T-cell (primary cell): ENCODE measurements at regions not wholly inside any gene's neighbourhood (a gene's known extent, or its start where the extent isn't known, plus 50 kb on each side); places are given as distances from the start of the nearest gene placed in this dataset.

Experiments used
- ATAC-seq, 4 experiments: fragments of 200-7000 bp in 3 of 4; fragments of 150-1000 bp in 1 of 4; cut with Tn5 transposase; replicated peaks in 1 of 4; 1 replicate in 3 of 4; 2 replicates in 1 of 4; pipeline ENCODE4 v1.10.0; 2021; ENCODE audit warnings: moderate library complexity in 3 of 4, mild to moderate bottlenecking in 2 of 4, moderate number of reproducible peaks in 1 of 4
- CTCF ChIA-PET, 2 donors: fragments of 300-600 bp; sonication (Branson Sonifier 250); formaldehyde crosslinking; loops; one replicate each; lab custom pipeline; 2022; ENCODE audit warnings: antibody characterized with exemption in 2 of 2; lab: Charles Lee
- POLR2A ChIA-PET, 2 donors: fragments of 300-600 bp; sonication (Branson Sonifier 250); formaldehyde crosslinking; loops; one replicate each; lab custom pipeline; 2022; ENCODE audit warnings: antibody characterized with exemption in 2 of 2; lab: Charles Lee
- DNase-seq, 35 experiments: peaks; one replicate each; pipeline versions ENCODE4 v3.0.0 to v3.0.0-alpha.2; 2013 to 2023
- H3K27ac ChIP-seq: one replicate; pipeline ENCODE4 v1.5.1; 2013; ENCODE audit warnings: low read length
- H3K27me3 ChIP-seq, 2 experiments: replicated peaks in 1 of 2; 1 replicate in 1 of 2; 2 replicates in 1 of 2; pipeline versions ENCODE4 v1.6.1 to v1.7.0; 2013; ENCODE audit warnings: low read length in 1 of 2, mixed read lengths in 1 of 2; ENCODE audit not compliant: control insufficient read depth in 2 of 2, insufficient read depth in 2 of 2; ENCODE audit errors: extremely low read depth in 1 of 2
- H3K36me3 ChIP-seq, 2 donors: 1 replicate in 1 of 2; 2 replicates in 1 of 2; pipeline versions ENCODE4 v1.6.1 to v1.7.0; 2013; ENCODE audit warnings: low read length in 1 of 2; ENCODE audit not compliant: control insufficient read depth in 2 of 2, insufficient read depth in 1 of 2; ENCODE audit errors: extremely low read depth in 1 of 2
- H3K4me1 ChIP-seq, 2 experiments: 1 replicate in 1 of 2; 2 replicates in 1 of 2; pipeline versions ENCODE4 v1.6.1 to v1.7.0; 2013; ENCODE audit warnings: low read length in 2 of 2, mixed read lengths in 1 of 2; ENCODE audit not compliant: insufficient read depth in 2 of 2, control insufficient read depth in 1 of 2; ENCODE audit errors: extremely low read depth in 1 of 2
- H3K4me3 ChIP-seq, 2 donors: 1 replicate in 1 of 2; 2 replicates in 1 of 2; pipeline versions ENCODE4 v1.5.1 to v1.7.0; 2013; ENCODE audit warnings: mild to moderate bottlenecking in 2 of 2, low read length in 1 of 2, moderate library complexity in 1 of 2; ENCODE audit not compliant: control insufficient read depth in 1 of 2; ENCODE audit errors: extremely low read depth in 1 of 2
- H3K9me3 ChIP-seq: 2 replicates; pipeline ENCODE4 v1.7.0; 2013
- H3K27ac Mint-ChIP-seq, 2 donors: one replicate each; pipeline ENCODE4 v1.8.0; 2020 to 2021; ENCODE audit warnings: mild to moderate bottlenecking in 2 of 2, mixed read lengths in 2 of 2
- H3K27me3 Mint-ChIP-seq, 2 donors: one replicate each; pipeline ENCODE4 v1.8.0; 2021 to 2022; ENCODE audit warnings: mixed read lengths in 2 of 2
- H3K36me3 Mint-ChIP-seq: one replicate; pipeline ENCODE4 v1.8.0; 2021; ENCODE audit warnings: mixed read lengths
- H3K4me1 Mint-ChIP-seq, 3 donors: one replicate each; pipeline ENCODE4 v1.8.0; 2020 to 2022; ENCODE audit warnings: mixed read lengths in 3 of 3, mild to moderate bottlenecking in 1 of 3
- H3K4me3 Mint-ChIP-seq, 3 donors: one replicate each; pipeline ENCODE4 v1.8.0; 2020 to 2022; ENCODE audit warnings: mild to moderate bottlenecking in 3 of 3, mixed read lengths in 3 of 3, moderate library complexity in 3 of 3
- H3K9me3 Mint-ChIP-seq, 3 donors: one replicate each; pipeline ENCODE4 v1.8.0; 2020 to 2022; ENCODE audit warnings: mixed read lengths in 3 of 3
- WGBS: methylation state at CpG from one replicate; pipeline ENCODE4 v1.1.5; 2013; ENCODE audit warnings: missing lambda C conversion rate; ENCODE audit not compliant: insufficient coverage; 5-methylcytosine and 5-hydroxymethylcytosine counted together

DNA sequence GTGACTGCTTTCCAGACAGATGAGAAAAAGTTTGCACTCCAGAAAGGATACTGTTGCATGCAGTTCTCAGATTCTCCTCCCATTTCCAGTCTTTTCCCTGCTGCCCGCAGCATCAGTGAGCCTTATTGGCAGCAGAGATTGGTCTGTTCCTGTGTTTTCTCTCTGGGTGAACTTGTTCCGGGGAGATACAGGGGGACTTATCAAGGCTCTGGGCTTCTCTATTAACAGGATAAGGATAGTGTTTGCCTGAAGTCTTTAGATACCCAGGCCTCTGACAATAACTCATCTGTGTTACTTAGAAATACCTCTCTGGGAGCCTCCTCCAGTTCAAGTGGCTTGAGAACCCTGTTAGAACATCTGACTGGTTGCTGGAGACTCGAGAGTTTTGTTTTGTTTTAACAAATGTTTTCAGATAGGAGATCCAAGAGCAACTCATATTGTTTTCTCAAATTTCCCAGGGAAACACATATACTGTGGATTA is 154.7 kb downstream of the BLID start:
- ATAC-seq, result no peak
- ChIA-PET CTCF (no interaction called here), POLR2A (no interaction called here)
- H3K27ac Mint-ChIP-seq, result no peak overlapping the region
- WGBS, result 100% methylated on average over 1 of the region's 3 CpGs
- Histone ChIP-seq H3K9me3 (no peaks in the 10 kb centered on the region), H3K27me3 (peaks cover 0 to 7% of the 10 kb centered on the region in 2 experiments), H3K4me3 (no peak overlapping the region), H3K27ac (no peak overlapping the region), H3K36me3 (no peaks in the 10 kb centered on the region), H3K4me1 (peaks cover 0 to 2% of the 10 kb centered on the region in 2 experiments)
- no peaks in the 10 kb centered on the region for H3K36me3 Mint-ChIP-seq
- peaks cover 0 to 6% (median 5%) of the 10 kb centered on the region in 3 donors for H3K4me1 Mint-ChIP-seq
- no peak overlapping the region for H3K4me3 Mint-ChIP-seq
- no peaks in the 10 kb centered on the region for H3K9me3 Mint-ChIP-seq
- no peak for DNase-seq
- H3K27me3 Mint-ChIP-seq, result peaks cover 5 to 11% of the 10 kb centered on the region in 2 donors

DNA sequence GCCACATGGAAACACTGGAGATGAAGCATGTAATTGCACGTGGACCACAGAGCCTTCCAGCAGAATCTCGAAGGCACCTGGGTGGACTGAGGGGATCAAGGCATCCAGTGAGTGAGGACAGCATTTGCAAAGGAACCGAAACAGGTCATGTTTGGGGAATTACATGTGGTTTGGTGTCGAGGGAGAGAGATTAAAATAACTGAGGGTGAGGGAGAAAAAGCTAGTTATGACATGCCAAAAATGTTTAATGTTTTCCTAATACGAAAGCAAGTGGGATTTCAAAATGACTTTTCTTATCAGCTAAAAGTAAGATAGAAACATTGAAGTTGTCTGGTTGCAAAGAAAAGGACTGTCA is 157.1 kb downstream of the BLID start:
- no peak overlapping the region for H3K27ac ChIP-seq
- H3K27ac Mint-ChIP-seq, result no peak overlapping the region
- H3K4me3 ChIP-seq, result no peak overlapping the region
- ChIA-PET CTCF (no interaction called here), POLR2A (no interaction called here)
- no peak for DNase-seq
- H3K27me3 Mint-ChIP-seq, result peaks cover 6 to 13% of the 10 kb centered on the region in 2 donors
- no peaks in the 10 kb centered on the region for H3K9me3 ChIP-seq
- no peaks in the 10 kb centered on the region for H3K36me3 Mint-ChIP-seq
- no peak for ATAC-seq
- H3K27me3 ChIP-seq, result peaks cover 0 to 7% of the 10 kb centered on the region in 2 experiments
- H3K36me3 ChIP-seq, result no peaks in the 10 kb centered on the region
- no peaks in the 10 kb centered on the region for H3K4me1 Mint-ChIP-seq
- H3K9me3 Mint-ChIP-seq, result no peaks in the 10 kb centered on the region
- no peaks in the 10 kb centered on the region for H3K4me1 ChIP-seq
- 77% methylated on average over 4 of the region's 5 CpGs for WGBS
- no peak overlapping the region for H3K4me3 Mint-ChIP-seq

DNA sequence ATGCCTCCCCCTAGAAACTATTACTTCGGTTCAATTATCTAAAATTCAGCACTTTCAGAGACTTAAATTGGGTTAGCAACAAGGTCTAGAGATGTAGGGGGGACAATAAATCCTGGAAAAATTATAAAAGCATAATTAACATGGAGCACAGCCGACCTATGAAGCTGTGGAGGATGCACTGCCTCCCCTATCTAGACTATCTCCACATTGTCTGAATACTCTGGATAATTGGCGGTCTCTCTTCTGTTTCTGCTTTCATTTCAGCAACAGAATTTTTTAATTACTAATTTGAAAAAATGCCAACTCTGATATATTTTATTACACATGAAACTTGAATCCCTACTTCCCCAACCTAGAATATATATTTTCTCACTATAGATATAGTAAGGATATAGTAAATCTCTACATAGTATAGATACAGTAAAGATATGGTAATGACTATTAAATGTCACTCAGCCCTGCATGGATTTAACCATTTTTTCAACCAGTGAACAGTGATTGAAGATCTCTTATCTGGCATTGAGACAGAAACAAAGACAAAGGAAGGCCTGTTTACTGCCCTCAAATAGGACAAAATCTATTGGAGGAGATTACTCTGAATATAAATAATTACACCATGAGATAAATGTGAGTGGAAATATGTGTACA is 157.6 kb downstream of the BLID start:
- DNase-seq, result no peak
- CTCF ChIA-PET, result no interaction called here

DNA sequence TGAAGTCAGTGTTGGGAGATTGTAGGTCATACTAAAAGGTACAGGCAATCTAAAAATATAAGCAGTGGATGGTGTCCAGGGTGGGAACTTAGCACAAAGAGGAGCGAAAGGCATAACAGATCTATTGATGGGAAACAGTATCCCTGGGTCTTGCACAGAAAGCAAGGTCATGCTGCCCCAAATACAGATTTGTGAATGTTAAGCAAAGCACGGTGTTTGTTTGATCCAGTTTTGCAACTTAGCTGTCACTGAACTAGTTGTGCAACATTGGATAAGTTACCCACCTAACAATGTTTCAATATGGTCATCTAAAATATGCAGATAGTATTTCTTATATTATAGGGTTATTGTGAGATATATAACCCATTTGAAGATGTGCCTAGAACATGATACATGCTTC is 162.9 kb downstream of the BLID start:
- ATAC-seq (no peak), DNase-seq (no peak)
- ChIA-PET POLR2A (no interaction called here), CTCF (no interaction called here)
- H3K9me3 ChIP-seq, result no peaks in the 10 kb centered on the region
- peaks cover 9 to 16% of the 10 kb centered on the region in 2 donors for H3K27me3 Mint-ChIP-seq
- WGBS, result 100% methylated on average over 1 of the region's 2 CpGs
- H3K27ac ChIP-seq, result no peak overlapping the region
- H3K4me3 Mint-ChIP-seq, result no peak overlapping the region
- H3K4me1 ChIP-seq, result no peaks in the 10 kb centered on the region
- H3K27me3 ChIP-seq, result peaks cover 0 to 5% of the 10 kb centered on the region in 2 experiments
- H3K36me3 ChIP-seq, result no peaks in the 10 kb centered on the region
- H3K9me3 Mint-ChIP-seq, result no peaks in the 10 kb centered on the region
- no peaks in the 10 kb centered on the region for H3K4me1 Mint-ChIP-seq
- no peak overlapping the region for H3K27ac Mint-ChIP-seq
- no peak overlapping the region for H3K4me3 ChIP-seq
- no peaks in the 10 kb centered on the region for H3K36me3 Mint-ChIP-seq

More for the DNA sequence above, 157.6 kb downstream of the BLID start:
- no peak for ATAC-seq
- Mint-ChIP-seq H3K27me3 (peaks cover 6 to 17% of the 10 kb centered on the region in 2 donors), H3K9me3 (no peaks in the 10 kb centered on the region), H3K4me1 (no peaks in the 10 kb centered on the region), H3K4me3 (no peak overlapping the region), H3K36me3 (no peaks in the 10 kb centered on the region), H3K27ac (no peak overlapping the region)
- POLR2A ChIA-PET, result no interaction called here
- H3K4me3 ChIP-seq, result no peak overlapping the region
- whole genome bisulfite sequencing, result no CpG with 5 or more reads among the region's 3 CpGs
- H3K27ac ChIP-seq, result no peak overlapping the region
- peaks cover 0 to 6% of the 10 kb centered on the region in 2 experiments for H3K27me3 ChIP-seq
- H3K36me3 ChIP-seq, result no peaks in the 10 kb centered on the region
- no peaks in the 10 kb centered on the region for H3K4me1 ChIP-seq
- no peaks in the 10 kb centered on the region for H3K9me3 ChIP-seq

DNA sequence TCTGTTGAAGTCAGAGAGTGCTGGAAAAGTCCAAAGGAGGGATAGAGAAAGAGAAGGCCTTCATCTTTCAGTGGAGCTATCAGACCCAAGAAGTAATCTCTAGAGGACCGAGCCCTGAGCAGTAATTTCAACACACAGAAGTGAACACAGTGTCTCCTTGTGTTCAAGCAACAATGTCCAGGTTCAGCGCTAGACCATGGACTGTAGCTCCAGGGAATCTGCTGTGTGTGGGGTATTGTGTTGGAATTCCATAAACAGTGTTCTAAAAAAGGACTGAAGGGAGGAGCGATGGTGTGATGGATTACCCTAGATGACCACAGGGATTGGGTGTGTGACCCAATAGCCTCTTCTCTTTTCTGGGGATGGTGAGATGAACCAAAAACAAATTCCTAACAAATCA is 165.9 kb downstream of the BLID start:
- Mint-ChIP-seq H3K4me3 (no peak overlapping the region), H3K27ac (no peak overlapping the region), H3K27me3 (peaks cover 5 to 8% of the 10 kb centered on the region in 2 donors), H3K9me3 (no peaks in the 10 kb centered on the region), H3K36me3 (no peaks in the 10 kb centered on the region), H3K4me1 (no peaks in the 10 kb centered on the region)
- 100% methylated on average over 2 of the region's 3 CpGs for WGBS
- no peak overlapping the region for H3K27ac ChIP-seq
- ATAC-seq, result no peak
- DNase-seq, result no peak
- peaks cover 0 to 5% of the 10 kb centered on the region in 2 experiments for H3K27me3 ChIP-seq
- ChIA-PET CTCF (no interaction called here), POLR2A (no interaction called here)
- H3K4me3 ChIP-seq, result no peak overlapping the region
- no peaks in the 10 kb centered on the region for H3K9me3 ChIP-seq
- no peaks in the 10 kb centered on the region for H3K4me1 ChIP-seq
- H3K36me3 ChIP-seq, result no peaks in the 10 kb centered on the region

DNA sequence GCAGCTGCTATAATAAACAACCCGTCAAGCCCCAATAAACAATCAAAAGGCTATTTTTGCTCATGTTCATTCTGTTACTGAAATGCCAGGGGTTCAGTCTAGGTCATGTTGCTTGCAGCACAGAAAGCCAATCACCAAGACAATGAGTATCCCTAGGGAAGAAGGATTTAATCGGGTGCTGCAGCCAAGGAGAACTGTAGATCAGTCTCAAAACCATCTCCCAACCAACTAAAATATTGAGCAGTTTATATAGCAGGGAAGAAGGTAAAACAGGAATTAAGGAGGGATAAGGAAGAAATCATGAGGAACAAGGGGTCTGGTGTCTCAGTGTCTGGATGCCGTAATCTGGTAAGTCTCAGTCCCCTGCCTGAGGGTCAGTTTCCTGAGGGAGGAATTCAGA is 169.5 kb downstream of the BLID start:
- Histone ChIP-seq H3K4me3 (no peak overlapping the region), H3K27me3 (peaks cover 0 to 5% of the 10 kb centered on the region in 2 experiments), H3K27ac (no peak overlapping the region), H3K9me3 (no peaks in the 10 kb centered on the region), H3K36me3 (no peaks in the 10 kb centered on the region), H3K4me1 (no peaks in the 10 kb centered on the region)
- no peak for DNase-seq
- H3K36me3 Mint-ChIP-seq, result no peaks in the 10 kb centered on the region
- CTCF ChIA-PET, result no interaction called here
- H3K4me3 Mint-ChIP-seq, result no peak overlapping the region
- peaks cover 4 to 5% of the 10 kb centered on the region in 2 donors for H3K27me3 Mint-ChIP-seq
- ATAC-seq, result no peak
- POLR2A ChIA-PET, result no interaction called here
- no peak overlapping the region for H3K27ac Mint-ChIP-seq
- no peaks in the 10 kb centered on the region for H3K4me1 Mint-ChIP-seq
- 100% methylated on average over 1 of the region's 3 CpGs for WGBS
- H3K9me3 Mint-ChIP-seq, result no peaks in the 10 kb centered on the region
